Liver (tissue), 8 donors: ENCODE measurements at regions not wholly inside any gene's neighbourhood (a gene's known extent, or its start where the extent isn't known, plus 50 kb on each side); places are given as distances from the start of the nearest gene placed in this dataset.

Experiments
- DNase-seq: peaks from one replicate; pipeline ENCODE4 v3.0.0-alpha.2; 2017; ENCODE audit warnings: low spot score
- H3K27ac ChIP-seq, 2 donors: one replicate each; pipeline ENCODE4 v1.7.0; 2013; ENCODE audit warnings: inconsistent platforms in 2 of 2, low read length in 2 of 2, control low read depth in 1 of 2, low read depth in 1 of 2, mild to moderate bottlenecking in 1 of 2
- H3K27me3 ChIP-seq, 4 donors: one replicate each; pipeline versions ENCODE4 v1.6.1 to v1.7.0; 2013; ENCODE audit warnings: low read length in 3 of 4, inconsistent platforms in 1 of 4, mild to moderate bottlenecking in 1 of 4, moderate library complexity in 1 of 4; ENCODE audit not compliant: control insufficient read depth in 4 of 4, insufficient read depth in 4 of 4
- H3K36me3 ChIP-seq, 4 donors: one replicate each; pipeline versions ENCODE4 v1.6.1 to v1.7.0; 2013; ENCODE audit warnings: low read length in 3 of 4, mild to moderate bottlenecking in 3 of 4, low read depth in 1 of 4, moderate library complexity in 1 of 4; ENCODE audit not compliant: control insufficient read depth in 4 of 4, insufficient read depth in 3 of 4
- H3K4me1 ChIP-seq, 4 donors: one replicate each; pipeline versions ENCODE4 v1.6.1 to v1.7.0; 2013; ENCODE audit warnings: low read length in 3 of 4, mild to moderate bottlenecking in 3 of 4, moderate library complexity in 1 of 4; ENCODE audit not compliant: control insufficient read depth in 4 of 4, insufficient read depth in 4 of 4
- H3K4me3 ChIP-seq, 3 donors: one replicate each; pipeline versions ENCODE4 v1.6.1 to v1.7.0; 2013; ENCODE audit warnings: low read length in 3 of 3, control low read depth in 1 of 3, low read depth in 1 of 3, mild to moderate bottlenecking in 1 of 3
- H3K9ac ChIP-seq, 2 donors: one replicate each; pipeline ENCODE4 v1.7.0; 2013; ENCODE audit warnings: low read length in 2 of 2, mild to moderate bottlenecking in 2 of 2, moderate library complexity in 2 of 2, control low read depth in 1 of 2, low read depth in 1 of 2
- H3K9me3 ChIP-seq, 4 donors: one replicate each; pipeline versions ENCODE4 v1.6.1 to v1.7.0; 2013; ENCODE audit warnings: low read length in 3 of 4; ENCODE audit not compliant: control insufficient read depth in 4 of 4
- EGR1 ChIP-seq, 2 donors: IDR thresholded peaks; 2 replicates each; pipeline ENCODE4 v1.6.1; 2016 to 2018; ENCODE audit warnings: antibody characterized with exemption in 2 of 2, low read depth in 2 of 2
- FOXA1 ChIP-seq: IDR thresholded peaks from 2 replicates; pipeline ENCODE4 v1.6.1; 2016; ENCODE audit warnings: antibody characterized with exemption
- FOXA2 ChIP-seq: IDR thresholded peaks from 2 replicates; pipeline ENCODE4 v1.6.1; 2016; ENCODE audit warnings: antibody characterized with exemption
- GABPA ChIP-seq, 2 donors: IDR thresholded peaks in 1 of 2; conservative IDR thresholded peaks in 1 of 2; 2 replicates each; pipeline ENCODE4 v1.6.1; 2016; ENCODE audit warnings: antibody characterized with exemption in 2 of 2, mild to moderate bottlenecking in 1 of 2, moderate library complexity in 1 of 2
- HNF4A ChIP-seq, 2 donors: conservative IDR thresholded peaks; 2 replicates each; pipeline ENCODE4 v1.6.1; 2016; ENCODE audit warnings: antibody characterized with exemption in 2 of 2, mild to moderate bottlenecking in 2 of 2
- HNF4G ChIP-seq: IDR thresholded peaks from 2 replicates; pipeline ENCODE4 v1.6.1; 2016; ENCODE audit warnings: antibody characterized with exemption
- JUND ChIP-seq, 2 donors: IDR thresholded peaks; 2 replicates each; pipeline ENCODE4 v1.6.1; 2016; ENCODE audit warnings: antibody characterized with exemption in 2 of 2
- NR2F2 ChIP-seq: IDR thresholded peaks from 2 replicates; pipeline ENCODE4 v1.6.1; 2016; ENCODE audit warnings: antibody characterized with exemption
- RAD21 ChIP-seq, 2 donors: IDR thresholded peaks; 2 replicates each; pipeline ENCODE4 v1.6.1; 2016; ENCODE audit warnings: antibody characterized with exemption in 2 of 2, mild to moderate bottlenecking in 2 of 2
- RXRA ChIP-seq, 2 donors: IDR thresholded peaks; 2 replicates each; pipeline ENCODE4 v1.6.1; 2017 to 2018; ENCODE audit warnings: antibody characterized with exemption in 2 of 2, mild to moderate bottlenecking in 1 of 2
- SP1 ChIP-seq: IDR thresholded peaks from 2 replicates; pipeline ENCODE4 v1.6.1; 2018; ENCODE audit warnings: antibody characterized with exemption, mild to moderate bottlenecking
- TAF1 ChIP-seq: conservative IDR thresholded peaks from 2 replicates; pipeline ENCODE4 v1.6.1; 2016; ENCODE audit warnings: antibody characterized with exemption, mild to moderate bottlenecking
- YY1 ChIP-seq: IDR thresholded peaks from 2 replicates; pipeline ENCODE4 v1.6.1; 2016; ENCODE audit warnings: antibody characterized with exemption, mild to moderate bottlenecking
- WGBS: extraction: QIAGEN DNeasy Blood & Tissue Kit; methylation state at CpG from one replicate; pipeline ENCODE4 v1.1.7; 2013; 5-methylcytosine and 5-hydroxymethylcytosine counted together
- TF ChIP-seq, protein P1 (sequence below): IDR thresholded peaks from 2 replicates; pipeline ENCODE4 v1.6.1; 2016; ENCODE audit warnings: antibody characterized with exemption, mild to moderate bottlenecking
- TF ChIP-seq, protein P2 (sequence below): IDR thresholded peaks from 2 replicates; pipeline ENCODE4 v1.6.1; 2016; ENCODE audit warnings: antibody characterized with exemption
- TF ChIP-seq, protein P3 (sequence below): IDR thresholded peaks from 2 replicates; pipeline ENCODE4 v1.6.1; 2016; ENCODE audit warnings: antibody characterized with exemption
- TF ChIP-seq, protein P4 (sequence below): IDR thresholded peaks from 2 replicates; pipeline ENCODE4 v1.6.1; 2016; ENCODE audit warnings: antibody characterized with exemption
- TF ChIP-seq, protein P5 (sequence below): fragments of 150-350 bp; IDR thresholded peaks from 2 replicates; pipeline ENCODE4 v1.5.1; 2017; ENCODE audit warnings: improper control_type of control experiment, low read depth, low read length; ENCODE audit not compliant: missing input control
- donor health status: healthy.
- donor health status: healthy.
- donor health status: healthy.
- donor health status: healthy.
- donor health status: healthy.

DNA sequence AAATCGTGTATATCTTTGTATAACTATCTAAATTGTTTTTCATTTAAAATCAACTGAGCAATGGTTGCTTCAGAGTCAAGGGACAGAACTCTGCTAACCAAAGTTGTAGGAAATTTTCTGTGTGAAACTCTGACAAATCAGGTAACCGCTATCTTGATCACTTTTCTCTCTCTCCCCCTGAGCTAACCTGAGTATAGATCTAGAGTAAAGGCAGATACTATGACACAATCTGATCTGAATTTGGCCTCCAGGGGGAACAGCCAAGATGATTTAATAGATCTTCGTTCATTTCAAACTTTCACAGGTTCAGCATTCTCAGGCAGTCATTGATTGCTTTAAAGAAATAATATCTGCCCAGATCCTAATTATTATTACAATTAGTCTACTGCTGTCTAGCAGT, 472.8 kb downstream of the NUF2 start:
- Histone ChIP-seq H3K27me3 (no peaks in the 10 kb centered on the region), H3K27ac (no peak overlapping the region), H3K36me3 (no peaks in the 10 kb centered on the region), H3K9me3 (peaks cover 0 to 2% (median under 1%) of the 10 kb centered on the region in 4 donors), H3K4me1 (no peaks in the 10 kb centered on the region), H3K4me3 (no peak overlapping the region), H3K9ac (no peak overlapping the region)
- no peak for TF ChIP-seq TAF1
- TF ChIP-seq, protein P1, sequence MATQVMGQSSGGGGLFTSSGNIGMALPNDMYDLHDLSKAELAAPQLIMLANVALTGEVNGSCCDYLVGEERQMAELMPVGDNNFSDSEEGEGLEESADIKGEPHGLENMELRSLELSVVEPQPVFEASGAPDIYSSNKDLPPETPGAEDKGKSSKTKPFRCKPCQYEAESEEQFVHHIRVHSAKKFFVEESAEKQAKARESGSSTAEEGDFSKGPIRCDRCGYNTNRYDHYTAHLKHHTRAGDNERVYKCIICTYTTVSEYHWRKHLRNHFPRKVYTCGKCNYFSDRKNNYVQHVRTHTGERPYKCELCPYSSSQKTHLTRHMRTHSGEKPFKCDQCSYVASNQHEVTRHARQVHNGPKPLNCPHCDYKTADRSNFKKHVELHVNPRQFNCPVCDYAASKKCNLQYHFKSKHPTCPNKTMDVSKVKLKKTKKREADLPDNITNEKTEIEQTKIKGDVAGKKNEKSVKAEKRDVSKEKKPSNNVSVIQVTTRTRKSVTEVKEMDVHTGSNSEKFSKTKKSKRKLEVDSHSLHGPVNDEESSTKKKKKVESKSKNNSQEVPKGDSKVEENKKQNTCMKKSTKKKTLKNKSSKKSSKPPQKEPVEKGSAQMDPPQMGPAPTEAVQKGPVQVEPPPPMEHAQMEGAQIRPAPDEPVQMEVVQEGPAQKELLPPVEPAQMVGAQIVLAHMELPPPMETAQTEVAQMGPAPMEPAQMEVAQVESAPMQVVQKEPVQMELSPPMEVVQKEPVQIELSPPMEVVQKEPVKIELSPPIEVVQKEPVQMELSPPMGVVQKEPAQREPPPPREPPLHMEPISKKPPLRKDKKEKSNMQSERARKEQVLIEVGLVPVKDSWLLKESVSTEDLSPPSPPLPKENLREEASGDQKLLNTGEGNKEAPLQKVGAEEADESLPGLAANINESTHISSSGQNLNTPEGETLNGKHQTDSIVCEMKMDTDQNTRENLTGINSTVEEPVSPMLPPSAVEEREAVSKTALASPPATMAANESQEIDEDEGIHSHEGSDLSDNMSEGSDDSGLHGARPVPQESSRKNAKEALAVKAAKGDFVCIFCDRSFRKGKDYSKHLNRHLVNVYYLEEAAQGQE, result no peak
- TF ChIP-seq, protein P2, sequence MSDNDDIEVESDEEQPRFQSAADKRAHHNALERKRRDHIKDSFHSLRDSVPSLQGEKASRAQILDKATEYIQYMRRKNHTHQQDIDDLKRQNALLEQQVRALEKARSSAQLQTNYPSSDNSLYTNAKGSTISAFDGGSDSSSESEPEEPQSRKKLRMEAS, result no peak
- no peak for TF ChIP-seq GABPA (IDR thresholded peaks at IDR 0.05 in 1 of 2, conservative IDR thresholded peaks at IDR 0.05 in 1 of 2)
- TF ChIP-seq, protein P3, sequence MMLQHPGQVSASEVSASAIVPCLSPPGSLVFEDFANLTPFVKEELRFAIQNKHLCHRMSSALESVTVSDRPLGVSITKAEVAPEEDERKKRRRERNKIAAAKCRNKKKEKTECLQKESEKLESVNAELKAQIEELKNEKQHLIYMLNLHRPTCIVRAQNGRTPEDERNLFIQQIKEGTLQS, result no peak
- TF ChIP-seq EGR1 (IDR thresholded peaks at IDR 0.05; ENCODE audit: low read depth in 2 of 2), result no peak
- TF ChIP-seq SP1, result no peak
- TF ChIP-seq YY1, result no peak
- TF ChIP-seq HNF4G, result no peak
- no peak for TF ChIP-seq HNF4A (conservative IDR thresholded peaks at IDR 0.05)
- TF ChIP-seq JUND (IDR thresholded peaks at IDR 0.05), result no peak
- TF ChIP-seq RXRA (IDR thresholded peaks at IDR 0.05), result no peak
- TF ChIP-seq FOXA2, result no peak
- TF ChIP-seq, protein P4, sequence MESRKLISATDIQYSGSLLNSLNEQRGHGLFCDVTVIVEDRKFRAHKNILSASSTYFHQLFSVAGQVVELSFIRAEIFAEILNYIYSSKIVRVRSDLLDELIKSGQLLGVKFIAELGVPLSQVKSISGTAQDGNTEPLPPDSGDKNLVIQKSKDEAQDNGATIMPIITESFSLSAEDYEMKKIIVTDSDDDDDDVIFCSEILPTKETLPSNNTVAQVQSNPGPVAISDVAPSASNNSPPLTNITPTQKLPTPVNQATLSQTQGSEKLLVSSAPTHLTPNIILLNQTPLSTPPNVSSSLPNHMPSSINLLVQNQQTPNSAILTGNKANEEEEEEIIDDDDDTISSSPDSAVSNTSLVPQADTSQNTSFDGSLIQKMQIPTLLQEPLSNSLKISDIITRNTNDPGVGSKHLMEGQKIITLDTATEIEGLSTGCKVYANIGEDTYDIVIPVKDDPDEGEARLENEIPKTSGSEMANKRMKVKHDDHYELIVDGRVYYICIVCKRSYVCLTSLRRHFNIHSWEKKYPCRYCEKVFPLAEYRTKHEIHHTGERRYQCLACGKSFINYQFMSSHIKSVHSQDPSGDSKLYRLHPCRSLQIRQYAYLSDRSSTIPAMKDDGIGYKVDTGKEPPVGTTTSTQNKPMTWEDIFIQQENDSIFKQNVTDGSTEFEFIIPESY, result no peak
- TF ChIP-seq FOXA1, result no peak
- TF ChIP-seq, protein P5, sequence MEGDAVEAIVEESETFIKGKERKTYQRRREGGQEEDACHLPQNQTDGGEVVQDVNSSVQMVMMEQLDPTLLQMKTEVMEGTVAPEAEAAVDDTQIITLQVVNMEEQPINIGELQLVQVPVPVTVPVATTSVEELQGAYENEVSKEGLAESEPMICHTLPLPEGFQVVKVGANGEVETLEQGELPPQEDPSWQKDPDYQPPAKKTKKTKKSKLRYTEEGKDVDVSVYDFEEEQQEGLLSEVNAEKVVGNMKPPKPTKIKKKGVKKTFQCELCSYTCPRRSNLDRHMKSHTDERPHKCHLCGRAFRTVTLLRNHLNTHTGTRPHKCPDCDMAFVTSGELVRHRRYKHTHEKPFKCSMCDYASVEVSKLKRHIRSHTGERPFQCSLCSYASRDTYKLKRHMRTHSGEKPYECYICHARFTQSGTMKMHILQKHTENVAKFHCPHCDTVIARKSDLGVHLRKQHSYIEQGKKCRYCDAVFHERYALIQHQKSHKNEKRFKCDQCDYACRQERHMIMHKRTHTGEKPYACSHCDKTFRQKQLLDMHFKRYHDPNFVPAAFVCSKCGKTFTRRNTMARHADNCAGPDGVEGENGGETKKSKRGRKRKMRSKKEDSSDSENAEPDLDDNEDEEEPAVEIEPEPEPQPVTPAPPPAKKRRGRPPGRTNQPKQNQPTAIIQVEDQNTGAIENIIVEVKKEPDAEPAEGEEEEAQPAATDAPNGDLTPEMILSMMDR, result no peak
- no peak for TF ChIP-seq RAD21 (IDR thresholded peaks at IDR 0.05)
- TF ChIP-seq NR2F2, result no peak
- no peak for DNase-seq
- WGBS, result 69% methylated on average over 3 of the region's 3 CpGs
